Keratinocyte (primary cell): ENCODE measurements at regions not wholly inside any gene's neighbourhood (a gene's known extent, or its start where the extent isn't known, plus 50 kb on each side); places are given as distances from the start of the nearest gene placed in this dataset.

Experiments used
- DNase-seq: peaks from one replicate; pipeline ENCODE4 v3.0.0-alpha.2; 2011; ENCODE audit warnings: low read depth, missing footprints, low spot score
- FAIRE-seq: peaks from 2 replicates; lab custom pipeline; 2011; peaks lifted over from hg19 to GRCh38; lab: Jason Lieb, UNC
- H2AFZ ChIP-seq: 2 replicates; pipeline ENCODE4 v1.6.0; 2012; ENCODE audit warnings: low read length, control low read depth, inconsistent platforms; ENCODE audit not compliant: control insufficient read depth
- H3K27ac ChIP-seq: 2 replicates; pipeline ENCODE4 v1.5.1; 2011; ENCODE audit warnings: low read length; ENCODE audit not compliant: control insufficient read depth, insufficient read depth
- H3K27me3 ChIP-seq: 3 replicates; pipeline ENCODE4 v1.6.0; 2011; ENCODE audit warnings: low read length; ENCODE audit not compliant: control insufficient read depth, insufficient read depth; ENCODE audit errors: extremely low read depth
- H3K36me3 ChIP-seq, 2 experiments: 2 replicates in 1 of 2; 3 replicates in 1 of 2; pipeline ENCODE4 v1.5.1; 2011; ENCODE audit warnings: low read length in 2 of 2, mild to moderate bottlenecking in 1 of 2; ENCODE audit not compliant: control insufficient read depth in 2 of 2, insufficient read depth in 2 of 2; ENCODE audit errors: extremely low read depth in 1 of 2
- H3K4me1 ChIP-seq: 3 replicates; pipeline ENCODE4 v1.5.1; 2011; ENCODE audit warnings: low read length; ENCODE audit not compliant: control insufficient read depth, insufficient read depth; ENCODE audit errors: extremely low read depth
- H3K4me2 ChIP-seq: 3 replicates; pipeline ENCODE4 v1.6.0; 2011; ENCODE audit warnings: low read depth, low read length; ENCODE audit not compliant: control insufficient read depth, insufficient read depth; ENCODE audit errors: extremely low read depth
- H3K4me3 ChIP-seq, 3 experiments: fragments of 200-600 bp in 1 of 3; sonication (generic) in 1 of 3; 2 replicates in 2 of 3; 3 replicates in 1 of 3; pipeline ENCODE4 v1.5.1; 2011 to 2016; ENCODE audit warnings: low read length in 3 of 3, mild to moderate bottlenecking in 3 of 3, control low read depth in 2 of 3, inconsistent platforms in 1 of 3, low read depth in 1 of 3, mixed read lengths in 1 of 3, mixed run types in 1 of 3, moderate library complexity in 1 of 3; ENCODE audit not compliant: control insufficient read depth in 2 of 3, insufficient read depth in 2 of 3; ENCODE audit errors: extremely low read depth in 1 of 3
- H3K79me2 ChIP-seq: 2 replicates; pipeline ENCODE4 v1.6.0; 2012; ENCODE audit warnings: low read length; ENCODE audit not compliant: control insufficient read depth, insufficient read depth
- H3K9ac ChIP-seq: 3 replicates; pipeline ENCODE4 v1.6.0; 2011; ENCODE audit warnings: low read length; ENCODE audit not compliant: control insufficient read depth, insufficient read depth; ENCODE audit errors: extremely low read depth
- H3K9me1 ChIP-seq: 3 replicates; pipeline ENCODE4 v1.6.0; 2011; ENCODE audit warnings: low read length; ENCODE audit not compliant: control insufficient read depth, insufficient read depth; ENCODE audit errors: extremely low read depth
- H3K9me3 ChIP-seq: 2 replicates; pipeline ENCODE4 v1.5.1; 2012; ENCODE audit warnings: low read depth, low read length; ENCODE audit not compliant: control insufficient read depth
- H4K20me1 ChIP-seq: 3 replicates; pipeline ENCODE4 v1.6.0; 2011; ENCODE audit warnings: low read length; ENCODE audit not compliant: control insufficient read depth, insufficient read depth; ENCODE audit errors: extremely low read depth
- EZH2 ChIP-seq: IDR thresholded peaks from one replicate; pipeline ENCODE4 v1.6.1; 2012; ENCODE audit warnings: inconsistent platforms, mild to moderate bottlenecking, low read length, moderate library complexity
- dilution Hi-C: fragments of 300-500 bp; cut with MboI; formaldehyde crosslinking; loops from one replicate; pipeline ENCODE4 v1.7.0; 2020; ENCODE audit warnings: low sequenced_read_pairs; ENCODE audit not compliant: extremely low pct_ligation_motif_present
- TF ChIP-seq, protein P1 (sequence below), 3 experiments: IDR thresholded peaks in 1 of 3; conservative IDR thresholded peaks in 1 of 3; optimal IDR thresholded peaks in 1 of 3; 2 replicates in 2 of 3; 3 replicates in 1 of 3; pipeline versions ENCODE3 to v1.5.1; 2011; ENCODE audit warnings: low read length in 3 of 3, mild to moderate bottlenecking in 3 of 3, moderate library complexity in 2 of 3, control low read depth in 1 of 3, inconsistent platforms in 1 of 3; ENCODE audit not compliant: insufficient read depth in 2 of 3; ENCODE audit errors: extremely low read depth in 1 of 3

GRCh38 chr14:89673512-89674225, 256.6 kb upstream of the FOXN3 start:
- H3K9ac ChIP-seq, result no peak overlapping the region
- no peak overlapping the region for H3K4me3 ChIP-seq
- no peaks in the 10 kb centered on the region for H3K9me1 ChIP-seq
- no peaks in the 10 kb centered on the region for H3K9me3 ChIP-seq
- no peak overlapping the region for H3K4me2 ChIP-seq
- no peak for DNase-seq
- no peaks in the 10 kb centered on the region for H3K36me3 ChIP-seq
- no peak for TF ChIP-seq EZH2
- TF ChIP-seq, protein P1, sequence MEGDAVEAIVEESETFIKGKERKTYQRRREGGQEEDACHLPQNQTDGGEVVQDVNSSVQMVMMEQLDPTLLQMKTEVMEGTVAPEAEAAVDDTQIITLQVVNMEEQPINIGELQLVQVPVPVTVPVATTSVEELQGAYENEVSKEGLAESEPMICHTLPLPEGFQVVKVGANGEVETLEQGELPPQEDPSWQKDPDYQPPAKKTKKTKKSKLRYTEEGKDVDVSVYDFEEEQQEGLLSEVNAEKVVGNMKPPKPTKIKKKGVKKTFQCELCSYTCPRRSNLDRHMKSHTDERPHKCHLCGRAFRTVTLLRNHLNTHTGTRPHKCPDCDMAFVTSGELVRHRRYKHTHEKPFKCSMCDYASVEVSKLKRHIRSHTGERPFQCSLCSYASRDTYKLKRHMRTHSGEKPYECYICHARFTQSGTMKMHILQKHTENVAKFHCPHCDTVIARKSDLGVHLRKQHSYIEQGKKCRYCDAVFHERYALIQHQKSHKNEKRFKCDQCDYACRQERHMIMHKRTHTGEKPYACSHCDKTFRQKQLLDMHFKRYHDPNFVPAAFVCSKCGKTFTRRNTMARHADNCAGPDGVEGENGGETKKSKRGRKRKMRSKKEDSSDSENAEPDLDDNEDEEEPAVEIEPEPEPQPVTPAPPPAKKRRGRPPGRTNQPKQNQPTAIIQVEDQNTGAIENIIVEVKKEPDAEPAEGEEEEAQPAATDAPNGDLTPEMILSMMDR (optimal IDR thresholded peaks at IDR 0.05 in 1 of 3, IDR thresholded peaks at IDR 0.05 in 1 of 3, conservative IDR thresholded peaks at IDR 0.05 in 1 of 3; ENCODE audit: extremely low read depth in 1 of 3, insufficient read depth in 2 of 3, low read length in 3 of 3), result no peak
- dilution Hi-C loops, result no loop called here
- no peaks in the 10 kb centered on the region for H4K20me1 ChIP-seq
- H3K4me1 ChIP-seq, result no peaks in the 10 kb centered on the region
- H3K27ac ChIP-seq, result no peak overlapping the region
- H2AFZ ChIP-seq, result no peak overlapping the region
- FAIRE-seq, result peak; percentile 17
- no peaks in the 10 kb centered on the region for H3K27me3 ChIP-seq
- no peaks in the 10 kb centered on the region for H3K79me2 ChIP-seq

GRCh38 chr14:89672636-89673511, 255.8 kb upstream of the FOXN3 start:
- no peaks in the 10 kb centered on the region for H3K9me3 ChIP-seq
- no peak for DNase-seq
- no peak overlapping the region for H3K27ac ChIP-seq
- H3K36me3 ChIP-seq, result no peaks in the 10 kb centered on the region
- H4K20me1 ChIP-seq, result no peaks in the 10 kb centered on the region
- no peaks in the 10 kb centered on the region for H3K9me1 ChIP-seq
- no peaks in the 10 kb centered on the region for H3K79me2 ChIP-seq
- H3K27me3 ChIP-seq, result no peaks in the 10 kb centered on the region
- FAIRE-seq, result no peak
- no peak overlapping the region for H3K4me2 ChIP-seq
- H3K4me3 ChIP-seq, result no peak overlapping the region
- dilution Hi-C loops, result no loop called here
- H2AFZ ChIP-seq, result no peak overlapping the region
- no peak for TF ChIP-seq EZH2
- TF ChIP-seq, protein P1 (optimal IDR thresholded peaks at IDR 0.05 in 1 of 3, IDR thresholded peaks at IDR 0.05 in 1 of 3, conservative IDR thresholded peaks at IDR 0.05 in 1 of 3; ENCODE audit: extremely low read depth in 1 of 3, insufficient read depth in 2 of 3, low read length in 3 of 3), result no peak
- H3K9ac ChIP-seq, result no peak overlapping the region
- H3K4me1 ChIP-seq, result no peaks in the 10 kb centered on the region
